SKM-1 treated with dmso at 0.1 percent for 144 hours (cell line): ENCODE measurements at regions not wholly inside any gene's neighbourhood (a gene's known extent, or its start where the extent isn't known, plus 50 kb on each side); places are given as distances from the start of the nearest gene placed in this dataset.

ENCODE experiments used
- DNase-seq: peaks from one replicate; lab custom pipeline; 2025; ENCODE audit not compliant: unreplicated experiment; lab: John Stamatoyannopoulos, UW

DNA sequence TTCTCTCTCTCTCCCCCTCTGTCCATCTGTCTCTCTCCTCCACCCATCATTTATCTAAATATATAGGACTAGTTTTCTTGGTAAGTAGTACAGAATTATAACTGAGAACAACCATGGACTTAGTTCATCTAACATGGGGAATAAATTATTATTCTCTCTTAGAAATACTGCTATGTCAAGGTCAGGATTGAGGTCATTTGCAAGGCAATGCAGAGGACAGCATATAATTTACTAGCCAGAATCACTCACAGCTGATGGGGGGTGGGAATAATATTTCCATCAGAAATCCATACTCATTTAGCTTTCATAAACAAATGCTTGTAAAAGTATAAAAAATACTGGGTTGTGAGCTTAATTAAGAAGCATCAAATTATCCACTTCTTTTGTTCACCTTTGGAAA lies 553.9 kb upstream of the POU3F2 start:
- no peak for DNase-seq

DNA sequence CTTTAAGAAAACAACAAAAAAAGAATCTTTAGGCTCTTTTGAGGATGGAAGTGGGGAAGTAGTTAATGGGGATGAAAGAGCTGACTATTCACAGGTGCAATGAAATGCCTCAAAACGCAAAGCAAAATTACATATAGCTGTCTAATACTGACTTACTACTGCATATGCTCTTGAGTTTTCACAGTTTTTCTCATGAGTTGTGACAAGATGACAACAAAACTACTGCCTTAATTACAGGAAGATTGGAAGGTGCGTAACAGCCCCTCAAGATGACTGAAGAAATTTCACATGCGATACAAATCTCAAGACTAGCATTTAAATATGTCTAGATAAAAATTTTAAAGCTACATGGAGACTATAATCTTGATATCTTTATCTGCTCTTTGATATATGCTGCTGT lies 547.8 kb upstream of the POU3F2 start:
- DNase-seq = no peak

DNA sequence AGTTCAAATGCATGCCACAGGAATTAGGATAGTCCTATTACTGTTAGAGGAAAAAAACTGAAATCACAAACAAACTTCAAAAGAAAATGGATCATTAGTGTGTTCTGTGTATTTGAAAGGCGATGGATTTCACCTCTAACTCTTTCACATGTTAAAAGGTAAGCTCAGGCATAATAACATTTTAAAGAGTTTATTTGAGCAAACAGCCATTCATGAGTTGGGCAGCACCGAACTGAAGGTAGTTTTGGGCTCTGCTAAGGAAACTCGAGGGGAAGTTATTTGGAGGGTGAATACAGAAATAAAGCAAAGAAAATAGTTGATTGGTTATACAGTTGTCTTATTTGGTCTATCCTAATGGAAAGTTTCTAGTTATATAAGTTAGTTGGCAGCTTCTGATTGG lies 546.5 kb upstream of the POU3F2 start:
- DNase-seq = no peak

DNA sequence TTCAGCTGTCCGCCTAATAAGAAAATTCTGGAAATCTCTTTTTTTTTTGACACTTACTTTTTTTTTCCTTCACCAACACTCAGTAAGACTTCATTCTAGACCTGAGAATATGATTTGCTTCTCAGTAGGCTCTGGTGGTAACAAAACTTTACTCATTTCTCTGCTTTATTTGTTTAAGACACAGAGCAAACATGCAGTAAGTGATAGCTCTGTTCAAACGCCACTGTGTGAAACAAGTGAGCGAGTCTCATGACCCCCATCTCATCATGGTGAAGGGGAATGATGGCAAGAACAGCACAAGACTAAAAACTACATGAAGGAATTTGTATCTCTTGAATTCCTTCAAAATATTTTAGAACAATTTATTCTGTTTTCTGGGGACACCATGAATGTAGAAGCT lies 541.6 kb upstream of the POU3F2 start:
- DNase-seq = no peak

DNA sequence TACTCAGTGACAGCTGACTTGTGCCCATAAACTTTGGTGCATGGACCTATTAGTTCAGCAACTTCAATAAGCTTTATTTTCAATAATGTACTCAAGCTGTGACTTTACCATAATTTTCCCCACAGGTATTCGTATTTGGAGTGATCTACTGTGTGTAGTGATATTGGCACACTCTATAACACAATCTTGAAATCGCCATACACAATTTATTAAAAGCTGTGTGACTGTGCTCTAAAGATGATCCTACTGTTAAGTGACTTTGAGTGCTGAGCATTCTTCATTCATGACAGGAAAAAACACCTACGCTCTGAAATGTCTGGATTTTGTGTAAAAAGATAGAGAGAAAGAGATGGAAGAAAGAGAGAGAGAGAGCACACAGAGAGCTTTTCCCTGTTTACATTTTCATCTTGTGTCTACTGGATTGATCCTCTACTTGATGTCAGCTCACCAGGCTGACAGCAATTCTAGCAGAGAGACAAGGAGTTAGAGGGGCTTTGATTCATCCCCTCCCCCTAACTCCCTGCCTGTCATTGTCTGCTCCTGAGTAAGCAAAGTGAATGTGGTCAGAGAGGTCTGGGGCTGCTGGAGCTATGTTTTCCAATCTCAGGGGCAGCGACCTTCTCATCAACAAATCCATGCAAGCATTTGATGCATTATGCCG lies 538.7 kb upstream of the POU3F2 start:
- DNase-seq = no peak

DNA sequence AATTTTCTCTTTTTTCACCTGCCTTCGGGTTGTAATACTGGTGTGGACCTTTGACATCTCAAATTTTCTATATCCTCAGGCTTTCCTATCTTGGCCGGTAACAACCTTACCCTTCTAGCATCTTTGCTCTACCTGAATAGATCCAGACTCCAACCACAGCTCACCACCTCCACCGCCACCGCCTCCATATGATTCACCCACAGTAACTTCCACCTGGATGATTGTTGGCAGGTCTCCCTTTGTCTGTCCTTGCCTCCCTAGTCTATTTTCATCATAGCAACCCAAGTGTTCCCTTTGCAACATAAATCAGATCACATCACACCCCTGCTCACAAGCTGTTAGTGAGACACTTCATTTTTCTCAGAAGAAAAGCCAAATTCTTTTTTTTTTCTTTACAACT lies 525.8 kb upstream of the POU3F2 start:
- DNase-seq = no peak

DNA sequence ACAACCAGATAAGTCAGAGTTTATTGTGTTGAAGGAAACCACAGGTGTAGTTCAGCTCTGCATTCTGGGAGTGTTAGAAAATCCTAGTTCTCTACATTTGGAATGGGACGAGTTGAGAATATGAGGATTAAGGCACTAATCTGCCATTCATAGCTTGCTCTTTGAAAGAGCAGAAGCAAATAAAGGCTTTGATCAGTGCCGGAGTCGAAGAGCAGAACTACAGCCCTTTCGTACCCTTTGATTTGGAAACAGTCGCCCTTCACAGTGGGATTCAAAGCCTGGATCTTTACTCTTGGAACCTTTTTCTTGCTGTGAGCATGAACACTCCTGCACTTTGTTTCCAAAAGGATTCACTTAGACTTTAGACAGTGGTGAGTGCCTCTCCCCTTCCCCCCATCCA lies 523.9 kb upstream of the POU3F2 start:
- no peak for DNase-seq

DNA sequence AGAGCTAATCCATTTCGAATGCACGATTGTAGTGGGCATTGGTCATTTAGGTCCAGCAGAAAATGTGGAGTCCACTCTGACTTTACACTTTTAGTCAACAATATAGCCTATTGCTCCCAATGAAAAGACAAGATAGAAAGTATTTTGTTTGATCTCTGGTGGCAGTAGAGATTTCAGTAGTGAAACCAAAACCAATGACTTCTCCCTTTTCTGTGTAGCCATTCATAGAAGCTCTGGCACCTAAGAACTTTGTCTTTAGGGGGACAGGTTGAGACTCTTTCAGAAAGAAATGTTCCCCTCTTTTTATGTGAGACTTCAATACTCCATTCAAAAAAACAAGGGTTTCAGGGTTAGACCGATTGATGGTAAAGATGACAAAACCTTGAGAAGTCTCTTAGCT lies 510.8 kb upstream of the POU3F2 start:
- DNase-seq = no peak

DNA sequence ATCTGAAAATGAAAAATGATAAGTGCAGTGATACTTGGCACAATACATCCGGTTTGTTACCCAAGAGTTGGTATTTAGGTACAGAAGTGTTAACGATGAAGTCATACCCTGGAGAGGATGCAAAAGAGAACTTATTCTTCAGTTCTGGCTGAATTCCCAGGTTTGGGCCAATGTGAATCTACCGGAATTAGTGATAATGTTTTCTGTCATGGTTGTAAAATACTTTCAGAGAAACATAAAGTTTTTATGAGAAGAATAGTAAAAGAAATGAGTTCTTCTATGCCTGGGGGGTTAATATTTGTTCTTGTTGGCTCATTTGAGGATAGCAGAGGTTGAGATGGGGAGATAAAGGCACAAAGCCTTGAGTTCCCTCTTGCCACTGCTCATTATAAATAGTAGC lies 509.9 kb upstream of the POU3F2 start:
- no peak for DNase-seq

DNA sequence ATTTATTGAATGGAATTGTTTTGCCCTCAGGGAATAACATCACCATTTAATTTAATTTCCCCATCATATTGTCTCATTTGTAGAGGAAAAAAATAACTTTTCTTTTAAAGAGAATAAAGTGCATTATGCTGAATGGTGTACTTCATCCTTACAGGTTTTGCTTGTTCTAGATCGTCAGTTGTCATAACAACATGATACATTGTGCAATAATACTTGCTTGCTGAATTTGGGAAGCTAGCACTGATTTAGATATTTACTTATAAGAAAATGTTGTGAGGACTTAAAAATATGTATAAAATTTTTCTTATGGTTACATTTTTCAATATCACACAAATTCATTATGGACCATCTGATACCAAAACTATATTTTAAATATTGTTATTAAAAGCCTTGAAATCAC lies 509.0 kb upstream of the POU3F2 start:
- DNase-seq = no peak

DNA sequence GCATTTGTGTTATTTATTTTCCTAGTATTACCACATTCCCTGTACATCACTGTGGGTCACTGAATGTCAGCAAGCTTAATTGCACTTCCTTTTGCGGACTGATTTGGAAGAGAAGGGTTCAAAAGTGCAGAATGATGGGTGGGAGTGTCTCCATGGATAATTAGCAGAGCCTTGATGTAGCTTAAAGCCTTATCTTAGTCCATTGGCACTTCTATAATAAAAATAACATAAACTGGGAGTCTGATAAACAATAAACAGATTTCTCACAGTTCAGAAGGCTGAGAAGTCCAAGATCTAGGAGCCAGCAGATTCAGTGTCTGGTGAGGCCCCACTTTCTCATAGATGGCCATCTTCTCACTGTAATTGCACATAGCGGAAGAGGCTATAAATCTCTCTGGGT lies 501.1 kb upstream of the POU3F2 start:
- no peak for DNase-seq

DNA sequence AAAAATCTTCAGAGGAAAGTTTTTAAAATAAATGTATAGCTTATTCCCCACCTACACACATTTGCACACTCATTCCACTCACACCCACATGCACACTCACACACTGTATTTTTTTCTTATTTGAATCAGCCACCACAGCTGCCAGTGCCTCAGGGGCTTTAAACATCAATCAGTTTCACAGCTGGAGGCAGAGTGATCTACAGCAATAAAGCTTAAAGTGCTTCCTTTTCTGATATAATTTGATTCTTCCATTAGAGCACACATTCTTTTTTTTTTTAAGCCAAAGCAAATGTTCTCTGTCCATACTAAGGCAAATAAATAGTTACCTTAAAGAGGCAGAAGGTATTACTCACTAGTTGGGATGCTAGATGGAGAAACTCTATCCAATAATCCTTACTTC lies 498.8 kb upstream of the POU3F2 start:
- no peak for DNase-seq

DNA sequence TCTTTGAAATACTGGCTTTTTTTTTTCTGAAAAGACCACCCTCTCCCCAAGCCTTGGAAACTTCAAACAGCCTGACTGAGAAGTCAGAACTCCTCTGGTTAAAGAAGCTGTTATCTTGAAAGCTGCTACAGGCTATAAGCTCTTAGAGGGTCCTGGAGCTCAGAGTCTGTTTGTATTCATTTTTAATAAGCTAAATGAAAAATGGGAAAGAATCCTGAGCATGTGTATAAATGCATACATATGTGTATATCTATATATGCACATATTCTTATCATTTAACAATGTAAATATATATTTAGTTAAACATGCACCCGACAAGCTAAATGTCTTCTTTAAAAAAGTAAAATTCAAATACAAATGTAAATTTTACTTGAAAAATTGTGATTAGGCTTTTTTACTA lies 494.9 kb upstream of the POU3F2 start:
- DNase-seq = no peak

DNA sequence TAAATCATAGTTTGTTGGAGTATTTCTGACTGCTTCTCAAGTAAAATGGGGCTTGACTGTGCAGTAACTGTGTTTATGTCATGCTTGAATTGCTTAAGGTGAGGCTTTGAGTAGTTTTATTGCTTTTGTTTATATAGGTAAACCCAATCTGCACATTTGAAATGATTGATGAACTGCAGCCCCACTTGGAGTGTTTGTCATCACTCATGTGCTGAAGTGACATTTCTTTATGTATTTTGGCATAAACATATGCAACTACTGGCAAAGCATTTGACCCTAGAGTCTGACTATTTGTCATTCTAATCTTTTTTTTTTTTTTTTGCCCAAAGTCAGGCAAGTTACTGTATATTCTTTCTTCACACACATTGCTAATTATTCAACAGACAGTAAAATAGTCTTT lies 491.4 kb upstream of the POU3F2 start:
- no peak for DNase-seq

DNA sequence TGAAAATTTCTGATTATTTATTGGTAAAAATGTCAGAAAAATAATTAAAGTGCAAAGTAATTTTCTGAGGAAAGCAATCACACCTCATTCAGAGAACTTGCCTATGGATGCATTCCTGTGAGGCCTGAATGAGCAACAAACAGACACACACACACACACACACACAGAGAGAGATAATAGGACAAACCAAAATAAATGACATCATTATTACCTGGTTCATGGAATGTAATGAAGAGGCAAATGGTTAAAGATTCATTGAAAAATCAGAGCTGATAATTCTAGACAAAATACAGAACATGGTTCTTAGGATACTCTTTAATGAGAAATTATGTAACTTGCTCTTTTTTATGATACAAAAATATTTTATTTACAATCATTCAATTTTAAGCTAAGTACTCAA lies 490.6 kb upstream of the POU3F2 start:
- DNase-seq = no peak

DNA sequence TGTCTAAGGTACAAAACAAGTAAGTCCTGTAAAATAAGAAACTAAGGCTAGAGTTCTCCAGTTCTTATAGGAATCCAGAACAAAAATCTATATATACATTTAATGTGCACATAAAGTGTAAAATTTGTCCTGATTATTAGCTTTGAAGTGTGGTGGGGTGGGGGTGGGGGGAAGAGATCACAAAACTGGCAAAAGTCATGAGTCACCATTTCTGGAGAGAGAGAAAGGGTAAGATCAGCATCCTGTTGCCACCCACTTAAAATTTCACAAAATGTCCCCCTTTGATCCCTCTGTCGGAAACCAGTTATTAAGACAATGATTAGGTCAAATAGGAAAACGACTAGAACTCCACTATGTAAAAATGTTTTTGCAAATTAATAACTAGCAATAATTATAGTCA lies 482.0 kb upstream of the POU3F2 start:
- no peak for DNase-seq

DNA sequence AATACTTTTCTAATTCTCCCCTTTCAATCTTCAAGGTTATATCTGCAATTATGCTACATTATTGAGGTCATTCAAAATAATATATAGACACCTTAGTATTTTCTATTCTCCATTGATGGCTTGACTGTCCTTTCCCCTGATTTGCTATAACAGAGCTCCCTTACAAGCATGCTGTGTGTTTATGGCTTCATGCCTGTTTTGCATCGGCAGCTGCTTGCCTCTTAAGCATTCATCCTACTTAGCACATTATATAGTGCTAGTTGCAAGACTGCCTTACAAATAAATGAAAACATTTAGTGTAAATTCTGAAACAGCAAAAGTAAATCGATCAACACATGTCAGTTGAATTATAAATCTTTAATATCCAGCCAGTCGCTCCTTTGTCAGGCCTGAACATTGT lies 476.2 kb upstream of the POU3F2 start:
- no peak for DNase-seq

DNA sequence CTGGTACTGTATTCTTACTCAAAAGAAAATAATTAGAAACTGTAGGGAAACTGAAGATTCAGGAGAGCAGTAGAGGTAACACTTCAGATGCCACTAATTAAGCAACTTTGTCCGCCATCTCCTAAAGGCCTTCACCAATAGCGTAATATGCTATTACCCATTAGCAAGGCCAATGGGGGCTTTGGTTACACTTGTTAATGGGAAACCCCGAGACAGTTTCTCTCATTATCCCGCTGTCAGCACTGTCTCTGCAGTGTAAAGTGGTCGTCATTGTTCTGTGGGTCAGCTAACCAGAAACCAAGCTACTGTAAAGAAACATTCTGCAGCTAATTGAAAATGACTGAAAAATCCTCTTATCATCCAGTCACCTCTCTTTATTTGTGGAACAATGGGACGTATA lies 468.0 kb upstream of the POU3F2 start:
- no peak for DNase-seq

DNA sequence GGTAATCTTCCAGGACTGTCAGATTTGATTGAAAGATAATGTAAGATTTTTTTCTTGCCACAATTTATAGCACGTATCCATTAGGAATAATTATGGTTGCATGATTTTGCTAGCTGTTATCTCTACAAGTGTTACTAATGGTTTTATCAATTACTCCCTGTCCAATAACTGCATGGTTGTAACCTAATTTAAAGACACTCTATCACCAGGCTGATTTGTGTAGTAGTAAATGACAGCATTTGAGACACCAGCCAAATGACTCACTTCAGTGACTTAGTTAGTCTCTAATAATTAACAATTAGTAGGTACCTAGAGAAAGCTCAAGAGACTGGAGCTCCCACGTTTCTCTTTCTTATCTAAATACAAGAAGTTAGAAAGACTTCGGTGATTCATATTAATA lies 453.8 kb upstream of the POU3F2 start:
- no peak for DNase-seq

DNA sequence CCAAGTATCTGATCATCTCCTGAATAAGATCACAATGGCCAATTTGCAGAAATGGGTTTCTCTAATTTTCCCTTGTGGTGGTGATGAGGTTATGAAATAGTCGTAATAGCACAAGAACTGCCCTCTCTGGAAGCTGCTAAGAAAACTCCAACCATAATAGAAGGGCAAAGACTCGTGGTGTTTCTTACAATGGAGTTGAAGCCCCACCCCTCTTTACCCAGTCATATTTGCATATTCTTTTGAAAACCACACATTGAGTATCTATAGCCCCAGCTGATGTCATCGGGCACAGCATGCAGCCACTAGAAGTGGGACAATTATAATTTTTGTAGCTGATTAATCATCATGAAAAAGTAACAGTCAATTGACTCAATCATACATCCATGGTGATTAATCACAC lies 452.1 kb upstream of the POU3F2 start:
- DNase-seq = no peak

DNA sequence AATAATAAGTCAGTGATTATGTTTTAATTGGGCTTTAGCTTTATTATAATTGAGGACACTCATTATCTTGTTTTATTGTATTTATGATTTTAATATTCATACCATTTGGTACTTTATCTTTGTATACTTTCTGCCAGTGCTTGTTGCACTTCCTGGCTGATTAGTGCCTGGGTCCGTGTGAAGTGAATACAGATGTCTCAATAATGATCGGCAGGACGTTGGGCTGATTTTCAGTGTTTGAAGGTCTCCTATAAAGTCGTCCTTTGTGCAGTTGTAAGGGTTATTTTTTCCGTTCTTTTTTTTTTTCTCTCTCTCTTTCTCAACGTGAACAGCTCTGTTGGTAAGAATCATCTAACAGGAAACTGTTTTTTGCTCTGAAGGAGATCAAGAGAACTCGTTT lies 450.0 kb upstream of the POU3F2 start:
- DNase-seq = no peak

DNA sequence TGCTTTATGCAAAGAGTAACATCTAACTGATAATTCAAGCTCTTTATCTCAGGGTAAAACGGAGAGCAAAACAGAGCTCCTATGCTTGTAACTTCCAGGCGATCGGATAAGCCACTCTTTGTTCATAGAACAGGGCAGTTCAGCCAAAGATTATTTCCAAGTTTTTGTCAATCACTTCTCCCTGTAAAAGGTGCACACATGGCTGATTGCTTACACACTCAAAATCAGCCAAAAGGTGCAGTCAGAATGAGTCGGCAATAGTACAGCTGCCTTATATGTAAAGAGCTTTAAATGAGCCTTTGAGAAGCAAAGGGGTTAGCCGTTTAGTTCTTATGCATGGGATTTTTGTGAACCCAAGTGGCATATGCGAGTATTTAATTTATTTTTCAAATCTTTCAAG lies 449.6 kb upstream of the POU3F2 start:
- DNase-seq = no peak

DNA sequence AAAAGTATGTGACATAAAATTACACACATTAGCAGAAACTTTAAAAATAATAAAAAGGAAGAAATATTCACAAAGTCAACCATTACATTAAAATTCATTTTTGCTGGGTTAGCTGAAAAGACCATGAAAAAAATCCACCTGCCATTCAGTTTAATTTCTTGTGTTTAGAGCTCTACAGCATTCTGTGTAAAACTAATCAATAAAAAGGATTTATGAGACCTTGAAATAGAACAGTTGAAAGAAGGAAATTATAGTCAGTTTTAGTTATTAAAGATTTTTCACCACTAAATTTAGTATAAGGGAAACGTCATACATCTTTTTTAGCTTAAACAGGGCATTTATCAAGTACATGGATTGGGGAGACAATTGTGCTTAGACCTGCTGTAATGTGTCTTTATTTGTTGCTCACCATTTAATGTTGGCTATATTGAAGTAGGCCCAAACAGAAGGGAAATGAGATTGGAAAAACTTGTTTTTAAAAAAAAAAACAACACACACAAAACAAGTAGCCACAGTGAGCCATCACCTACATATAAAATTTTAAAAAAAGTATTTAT lies 438.7 kb upstream of the POU3F2 start:
- no peak for DNase-seq

DNA sequence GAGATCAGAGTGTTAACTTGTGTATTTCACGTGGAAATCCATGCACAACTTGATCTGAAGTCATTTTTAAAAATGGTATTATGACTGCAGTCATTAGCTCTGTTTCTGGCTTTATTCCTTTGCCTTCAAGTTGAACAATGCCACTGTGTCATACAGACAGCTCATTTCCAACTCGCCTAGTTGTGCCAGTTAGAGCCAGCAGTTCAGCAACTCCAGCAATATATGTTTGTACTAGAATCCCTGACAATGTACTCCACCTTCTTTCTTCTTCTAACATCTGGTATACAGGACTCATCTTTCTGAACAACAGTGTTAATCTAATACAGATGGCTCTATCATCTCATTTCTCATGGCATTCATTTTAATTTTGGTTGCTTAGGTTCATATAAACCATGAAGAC lies 418.3 kb upstream of the POU3F2 start:
- no peak for DNase-seq
